ENCODE measurements at regions not wholly inside any gene's neighbourhood (a gene's known extent, or its start where the extent isn't known, plus 50 kb on each side); places are given as distances from the start of the nearest gene placed in this dataset.

- no peak for DNase-seq
- Mint-ChIP-seq H3K9me3 (peaks cover 23 to 38% (median 25%) of the 10 kb centered on the region in 5 donors), H3K4me1 (no peaks in the 10 kb centered on the region), H3K4me3 (no peak overlapping the region), H3K27ac (no peak overlapping the region), H3K27me3 (no peaks in the 10 kb centered on the region), H3K36me3 (peaks cover 0 to 3% (median 0%) of the 10 kb centered on the region in 3 donors)
- CTCF ChIA-PET: no interaction called here
- H3K9me3 ChIP-seq (ENCODE audit: low read length): no peaks in the 10 kb centered on the region
- H3K27me3 ChIP-seq (ENCODE audit: insufficient read depth, low read length, poor library complexity, severe bottlenecking): no peaks in the 10 kb centered on the region
- H3K4me1 ChIP-seq (ENCODE audit: insufficient read depth, low read length): no peaks in the 10 kb centered on the region
- POLR2A ChIA-PET: no interaction called here
- no peak overlapping the region for H3K4me3 ChIP-seq (ENCODE audit: low read length)
- H3K36me3 ChIP-seq (ENCODE audit: insufficient read depth, low read length): no peaks in the 10 kb centered on the region
- H3K27ac ChIP-seq (ENCODE audit: low read depth, low read length): no peak overlapping the region
These were observed 308.9 kb upstream of the LRRTM4 start for GRCh38 chr2:77831060-77831459.

GRCh38 chr2:77831471-77831870, 309.3 kb upstream of the LRRTM4 start:
- H3K36me3 Mint-ChIP-seq: peaks cover 0 to 3% (median 0%) of the 10 kb centered on the region in 3 donors

DNA sequence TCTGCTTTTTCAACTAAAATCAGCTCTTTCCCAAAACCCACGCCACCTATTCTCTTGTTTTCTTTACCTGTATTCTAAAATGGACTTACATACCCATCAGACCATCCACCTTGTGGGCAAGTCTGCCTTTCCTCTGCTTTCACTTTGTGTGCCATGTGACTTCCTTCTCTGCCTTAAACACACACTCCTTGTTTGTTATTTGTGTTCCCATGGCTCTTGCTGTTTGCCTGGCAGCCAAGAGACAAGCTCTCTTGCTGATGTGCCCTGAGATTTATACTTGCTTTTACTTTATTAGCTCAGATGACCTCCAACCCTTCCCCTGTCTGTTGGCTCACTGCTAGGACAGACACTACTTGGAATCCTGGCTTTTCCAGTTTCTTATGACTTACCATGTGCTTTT, 309.7 kb upstream of the LRRTM4 start:
- POLR2A ChIA-PET: no interaction called here
- Mint-ChIP-seq H3K4me3 (no peak overlapping the region), H3K27me3 (no peaks in the 10 kb centered on the region), H3K4me1 (no peaks in the 10 kb centered on the region), H3K9me3 (peaks cover 21 to 38% (median 24%) of the 10 kb centered on the region in 5 donors), H3K36me3 (peaks cover 0 to 1% (median 0%) of the 10 kb centered on the region in 3 donors), H3K27ac (no peak overlapping the region)
- CTCF ChIA-PET: no interaction called here
- Histone ChIP-seq H3K36me3 (ENCODE audit: insufficient read depth, low read length) (no peaks in the 10 kb centered on the region), H3K4me3 (ENCODE audit: low read length) (no peak overlapping the region), H3K9me3 (ENCODE audit: low read length) (no peaks in the 10 kb centered on the region), H3K4me1 (ENCODE audit: insufficient read depth, low read length) (no peaks in the 10 kb centered on the region), H3K27ac (ENCODE audit: low read depth, low read length) (no peak overlapping the region), H3K27me3 (ENCODE audit: insufficient read depth, low read length, poor library complexity, severe bottlenecking) (no peaks in the 10 kb centered on the region)
- DNase-seq: no peak

More at GRCh38 chr2:77831471-77831870, 309.3 kb upstream of the LRRTM4 start:
- Histone ChIP-seq H3K36me3 (ENCODE audit: insufficient read depth, low read length) (no peaks in the 10 kb centered on the region), H3K4me1 (ENCODE audit: insufficient read depth, low read length) (no peaks in the 10 kb centered on the region), H3K27ac (ENCODE audit: low read depth, low read length) (no peak overlapping the region), H3K9me3 (ENCODE audit: low read length) (no peaks in the 10 kb centered on the region), H3K4me3 (ENCODE audit: low read length) (no peak overlapping the region), H3K27me3 (ENCODE audit: insufficient read depth, low read length, poor library complexity, severe bottlenecking) (no peaks in the 10 kb centered on the region)
- DNase-seq: no peak
- CTCF ChIA-PET: no interaction called here
- H3K4me3 Mint-ChIP-seq: no peak overlapping the region
- H3K27ac Mint-ChIP-seq: no peak overlapping the region
- H3K27me3 Mint-ChIP-seq: no peaks in the 10 kb centered on the region
- no peaks in the 10 kb centered on the region for H3K4me1 Mint-ChIP-seq
- H3K9me3 Mint-ChIP-seq: peaks cover 24 to 40% (median 26%) of the 10 kb centered on the region in 5 donors
- POLR2A ChIA-PET: no interaction called here

GRCh38 chr2:77834360-77835002, 312.3 kb upstream of the LRRTM4 start:
- H3K4me1 Mint-ChIP-seq: no peaks in the 10 kb centered on the region
- H3K4me3 Mint-ChIP-seq: no peak overlapping the region
- no peak overlapping the region for H3K27ac Mint-ChIP-seq
- no peaks in the 10 kb centered on the region for H3K36me3 ChIP-seq (ENCODE audit: insufficient read depth, low read length)
- H3K4me3 ChIP-seq (ENCODE audit: low read length): no peak overlapping the region
- H3K27ac ChIP-seq (ENCODE audit: low read depth, low read length): no peak overlapping the region
- H3K27me3 ChIP-seq (ENCODE audit: insufficient read depth, low read length, poor library complexity, severe bottlenecking): no peaks in the 10 kb centered on the region
- DNase-seq: no peak
- ChIA-PET CTCF (no interaction called here), POLR2A (no interaction called here)
- H3K9me3 Mint-ChIP-seq: peaks cover 9 to 37% (median 18%) of the 10 kb centered on the region in 5 donors
- no peaks in the 10 kb centered on the region for H3K4me1 ChIP-seq (ENCODE audit: insufficient read depth, low read length)
- H3K36me3 Mint-ChIP-seq: no peaks in the 10 kb centered on the region
- no peaks in the 10 kb centered on the region for H3K27me3 Mint-ChIP-seq
- no peaks in the 10 kb centered on the region for H3K9me3 ChIP-seq (ENCODE audit: low read length)

DNA sequence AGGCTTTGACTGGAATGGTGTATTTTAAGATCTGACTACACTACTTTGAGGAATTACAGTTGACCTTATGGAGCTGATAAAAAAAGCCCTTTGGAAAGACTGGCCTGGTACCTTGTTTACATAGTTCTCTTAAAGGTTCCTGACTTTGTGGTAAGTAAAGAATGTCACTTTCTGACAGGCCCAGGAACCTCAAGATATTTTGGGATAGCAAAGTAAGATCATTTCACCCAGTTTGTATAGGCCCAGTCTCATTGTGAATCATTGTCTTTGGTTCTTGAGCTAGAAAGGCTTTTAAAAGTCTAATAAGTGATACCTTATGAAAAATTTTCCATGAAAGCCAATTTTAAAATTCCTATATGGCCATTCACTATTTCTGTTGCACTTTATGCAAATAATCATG, 316.3 kb upstream of the LRRTM4 start:
- peaks cover 0 to 1% (median 0%) of the 10 kb centered on the region in 3 donors for H3K36me3 Mint-ChIP-seq
- H3K27me3 Mint-ChIP-seq: no peaks in the 10 kb centered on the region
- H3K9me3 ChIP-seq (ENCODE audit: low read length): no peaks in the 10 kb centered on the region
- H3K9me3 Mint-ChIP-seq: peaks cover 9 to 36% (median 18%) of the 10 kb centered on the region in 5 donors
- CTCF ChIA-PET: no interaction called here
- H3K27me3 ChIP-seq (ENCODE audit: insufficient read depth, low read length, poor library complexity, severe bottlenecking): no peaks in the 10 kb centered on the region
- H3K4me3 Mint-ChIP-seq: no peak overlapping the region
- no peaks in the 10 kb centered on the region for H3K4me1 Mint-ChIP-seq
- H3K4me1 ChIP-seq (ENCODE audit: insufficient read depth, low read length): no peaks in the 10 kb centered on the region
- H3K27ac ChIP-seq (ENCODE audit: low read depth, low read length): no peak overlapping the region
- no peak overlapping the region for H3K4me3 ChIP-seq (ENCODE audit: low read length)
- H3K27ac Mint-ChIP-seq: no peak overlapping the region
- POLR2A ChIA-PET: no interaction called here
- DNase-seq: no peak
- no peaks in the 10 kb centered on the region for H3K36me3 ChIP-seq (ENCODE audit: insufficient read depth, low read length)

DNA sequence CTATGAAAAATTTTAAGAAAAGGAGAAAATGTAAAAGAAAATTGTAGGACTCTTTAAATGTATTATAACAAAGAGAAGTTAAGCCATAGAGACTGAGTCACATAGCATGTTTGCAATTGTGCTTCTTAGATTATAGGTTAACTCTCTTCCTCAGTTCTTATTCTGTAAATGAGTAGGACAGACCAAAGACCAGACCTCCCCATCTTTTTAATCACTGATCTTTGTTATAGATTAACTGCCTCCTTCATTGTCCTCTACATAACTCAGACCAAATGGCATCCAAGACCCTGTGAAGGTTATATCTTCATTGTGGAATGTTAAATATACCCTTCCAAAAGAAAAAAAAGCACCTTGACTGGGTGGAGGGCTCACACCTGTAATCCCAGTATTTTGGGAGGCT, 316.9 kb upstream of the LRRTM4 start:
- Histone ChIP-seq H3K36me3 (ENCODE audit: insufficient read depth, low read length) (no peaks in the 10 kb centered on the region), H3K9me3 (ENCODE audit: low read length) (no peaks in the 10 kb centered on the region), H3K4me3 (ENCODE audit: low read length) (no peak overlapping the region), H3K4me1 (ENCODE audit: insufficient read depth, low read length) (no peaks in the 10 kb centered on the region), H3K27me3 (ENCODE audit: insufficient read depth, low read length, poor library complexity, severe bottlenecking) (no peaks in the 10 kb centered on the region), H3K27ac (ENCODE audit: low read depth, low read length) (no peak overlapping the region)
- ChIA-PET CTCF (no interaction called here), POLR2A (no interaction called here)
- Mint-ChIP-seq H3K9me3 (peaks cover 7 to 36% (median 16%) of the 10 kb centered on the region in 5 donors), H3K27ac (no peak overlapping the region), H3K4me1 (no peaks in the 10 kb centered on the region), H3K36me3 (peaks cover 0 to 1% (median 0%) of the 10 kb centered on the region in 3 donors), H3K27me3 (no peaks in the 10 kb centered on the region), H3K4me3 (no peak overlapping the region)
- DNase-seq: no peak

- Mint-ChIP-seq H3K4me3 (no peak overlapping the region), H3K9me3 (peaks cover 11 to 34% (median 30%) of the 10 kb centered on the region in 5 donors), H3K27me3 (no peaks in the 10 kb centered on the region), H3K4me1 (no peaks in the 10 kb centered on the region), H3K27ac (no peak overlapping the region), H3K36me3 (no peaks in the 10 kb centered on the region)
- H3K4me1 ChIP-seq (ENCODE audit: insufficient read depth, low read length): no peaks in the 10 kb centered on the region
- H3K27ac ChIP-seq (ENCODE audit: low read depth, low read length): no peak overlapping the region
- no peak overlapping the region for H3K4me3 ChIP-seq (ENCODE audit: low read length)
- POLR2A ChIA-PET: no interaction called here
- CTCF ChIA-PET: no interaction called here
- H3K27me3 ChIP-seq (ENCODE audit: insufficient read depth, low read length, poor library complexity, severe bottlenecking): no peaks in the 10 kb centered on the region
- DNase-seq: no peak
- no peaks in the 10 kb centered on the region for H3K9me3 ChIP-seq (ENCODE audit: low read length)
- no peaks in the 10 kb centered on the region for H3K36me3 ChIP-seq (ENCODE audit: insufficient read depth, low read length)
These were observed 339.9 kb upstream of the LRRTM4 start for GRCh38 chr2:77862120-77862519.

GRCh38 chr2:77864426-77864825, 342.2 kb upstream of the LRRTM4 start:
- POLR2A ChIA-PET: no interaction called here
- Mint-ChIP-seq H3K9me3 (peaks cover 9 to 35% (median 19%) of the 10 kb centered on the region in 5 donors), H3K4me3 (no peak overlapping the region), H3K36me3 (no peaks in the 10 kb centered on the region), H3K27me3 (no peaks in the 10 kb centered on the region), H3K4me1 (no peaks in the 10 kb centered on the region), H3K27ac (no peak overlapping the region)
- H3K27me3 ChIP-seq (ENCODE audit: insufficient read depth, low read length, poor library complexity, severe bottlenecking): no peaks in the 10 kb centered on the region
- H3K4me3 ChIP-seq (ENCODE audit: low read length): no peak overlapping the region
- H3K27ac ChIP-seq (ENCODE audit: low read depth, low read length): no peak overlapping the region
- DNase-seq: no peak
- H3K36me3 ChIP-seq (ENCODE audit: insufficient read depth, low read length): no peaks in the 10 kb centered on the region
- CTCF ChIA-PET: no interaction called here
- no peaks in the 10 kb centered on the region for H3K9me3 ChIP-seq (ENCODE audit: low read length)
- H3K4me1 ChIP-seq (ENCODE audit: insufficient read depth, low read length): no peaks in the 10 kb centered on the region
